Activated T-cell treated with anti-CD3 and anti-CD28 coated beads for 24 hours (primary cell): ENCODE measurements at regions not wholly inside any gene's neighbourhood (a gene's known extent, or its start where the extent isn't known, plus 50 kb on each side); places are given as distances from the start of the nearest gene placed in this dataset.
A peak's percentile ranks its signal among the peaks of the same experiment; 100 is the strongest.
"Not testable (repeated sequence)": the region's sequence is repeated elsewhere in the genome, so short reads cannot be mapped to it uniquely, and the experiment has no call there.

ENCODE experiments used
- DNase-seq: peaks from one replicate; pipeline ENCODE4 v3.0.0-alpha.2; 2020; ENCODE audit warnings: low read depth

DNA sequence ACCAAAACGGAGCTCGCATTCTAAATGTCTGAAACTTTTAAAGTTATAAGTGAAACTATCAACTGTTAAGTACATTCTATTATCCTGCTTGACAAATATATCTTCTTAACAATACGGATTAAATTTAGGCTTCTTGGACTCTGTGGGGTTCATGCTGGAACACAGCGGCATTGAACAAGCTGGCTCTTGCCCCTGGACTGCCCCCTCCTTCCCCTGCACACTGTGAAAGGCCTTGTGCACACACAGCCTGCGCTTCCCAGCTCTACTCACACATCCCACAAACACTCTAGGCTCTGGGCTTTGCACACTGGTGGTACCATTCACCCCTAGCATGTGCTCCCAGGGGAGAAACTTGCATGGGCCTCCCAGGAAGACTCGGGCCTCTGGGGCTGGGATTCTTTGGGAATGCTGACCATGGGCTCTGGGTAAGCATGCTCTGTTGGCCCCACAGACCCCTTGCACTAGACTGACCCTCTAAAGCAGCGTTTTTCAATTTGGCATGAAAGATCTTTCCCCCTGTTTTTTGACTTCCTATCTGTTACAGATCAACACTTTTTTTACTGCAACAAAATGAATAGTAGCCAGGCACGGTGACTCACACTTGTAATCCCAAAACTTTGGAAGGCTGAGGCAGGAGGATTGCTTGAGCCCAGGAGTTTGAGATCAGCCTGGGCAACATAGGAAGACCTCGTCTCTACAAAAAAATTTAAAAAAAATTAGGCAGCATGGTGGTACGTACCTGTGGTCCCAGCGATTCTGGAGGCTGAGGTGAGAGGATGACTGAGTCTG, 96.2 kb upstream of the CPM start:
- DNase-seq: no peak

GRCh38 chr12:69030321-69030720, 97.3 kb upstream of the CPM start:
- DNase-seq: no peak

- no peak for DNase-seq
These were observed 103.6 kb upstream of the CPM start for GRCh38 chr12:69036533-69036932.

- no peak for DNase-seq
These were observed 104.0 kb upstream of the CPM start for GRCh38 chr12:69036999-69037398.

DNA sequence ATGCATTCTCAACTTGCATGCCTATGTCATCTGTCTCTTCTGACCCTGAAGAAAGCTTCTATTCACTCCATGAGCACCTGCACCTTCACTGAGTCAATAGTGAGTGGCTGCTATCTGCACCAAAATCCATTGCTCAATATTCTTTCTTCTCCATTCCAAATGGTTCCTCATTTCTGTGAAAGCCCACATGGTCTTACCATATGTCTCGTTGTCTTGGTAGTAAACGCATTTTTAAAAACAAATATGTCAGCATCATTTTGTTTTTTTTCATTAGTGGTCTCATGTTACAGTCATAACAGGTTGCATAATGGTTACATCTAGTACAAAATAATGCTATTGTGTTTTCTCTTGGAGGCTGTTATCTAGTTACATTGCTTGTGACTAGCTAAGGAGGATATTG, 106.9 kb upstream of the CPM start:
- no peak for DNase-seq

DNA sequence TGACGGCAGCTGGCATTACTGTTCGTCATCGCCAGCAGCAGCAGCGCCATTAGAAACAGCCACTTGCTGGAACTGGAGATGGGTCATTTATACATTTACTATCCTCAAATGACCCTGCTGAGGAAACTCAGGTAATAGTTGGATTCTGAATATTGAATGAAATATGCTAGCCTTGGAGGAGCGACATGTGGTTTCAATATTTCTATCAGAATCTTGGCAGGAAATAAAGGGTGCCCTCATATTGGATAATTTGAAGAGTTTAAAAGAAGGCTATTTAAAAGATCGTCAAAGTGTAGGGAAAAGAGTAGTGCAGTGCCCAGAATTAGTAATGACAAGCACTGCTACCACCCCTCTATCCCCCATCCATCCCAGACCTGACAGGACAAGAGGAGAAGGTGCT, 109.6 kb upstream of the CPM start:
- no peak for DNase-seq

- no peak for DNase-seq
These were observed 110.0 kb upstream of the CPM start for GRCh38 chr12:69042970-69043369.

- DNase-seq: no peak
These were observed 111.9 kb upstream of the CPM start for GRCh38 chr12:69044887-69045286.

GRCh38 chr12:69045430-69045829, 112.5 kb upstream of the CPM start:
- DNase-seq: no peak

GRCh38 chr12:69046363-69046762, 113.4 kb upstream of the CPM start:
- DNase-seq: no peak

GRCh38 chr12:69046920-69047319, 113.9 kb upstream of the CPM start:
- no peak for DNase-seq

DNA sequence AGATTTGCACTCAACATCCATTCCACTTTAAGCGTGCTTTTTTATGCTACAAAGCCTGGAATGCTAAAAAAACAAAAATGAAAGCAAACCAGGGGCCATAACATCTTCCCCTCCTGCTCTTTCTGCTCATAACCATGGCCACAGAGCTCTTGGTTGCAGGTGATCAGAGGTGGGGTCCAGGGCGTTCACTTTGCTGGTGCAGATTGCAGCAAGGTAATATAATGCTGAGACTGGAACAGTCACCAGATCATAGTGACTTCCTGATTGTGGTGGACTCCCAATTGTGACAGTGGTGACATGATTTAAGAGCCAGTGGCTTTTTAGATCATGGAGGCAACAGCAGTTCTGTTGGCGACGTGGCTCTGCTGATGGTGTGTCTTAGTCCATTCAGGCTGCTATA, 115.0 kb upstream of the CPM start:
- DNase-seq: no peak

- DNase-seq: not testable (repeated sequence)
These were observed 116.9 kb upstream of the CPM start for GRCh38 chr12:69049855-69050254.

GRCh38 chr12:69052613-69053408, 119.8 kb upstream of the CPM start:
- DNase-seq: peak; percentile 47

DNA sequence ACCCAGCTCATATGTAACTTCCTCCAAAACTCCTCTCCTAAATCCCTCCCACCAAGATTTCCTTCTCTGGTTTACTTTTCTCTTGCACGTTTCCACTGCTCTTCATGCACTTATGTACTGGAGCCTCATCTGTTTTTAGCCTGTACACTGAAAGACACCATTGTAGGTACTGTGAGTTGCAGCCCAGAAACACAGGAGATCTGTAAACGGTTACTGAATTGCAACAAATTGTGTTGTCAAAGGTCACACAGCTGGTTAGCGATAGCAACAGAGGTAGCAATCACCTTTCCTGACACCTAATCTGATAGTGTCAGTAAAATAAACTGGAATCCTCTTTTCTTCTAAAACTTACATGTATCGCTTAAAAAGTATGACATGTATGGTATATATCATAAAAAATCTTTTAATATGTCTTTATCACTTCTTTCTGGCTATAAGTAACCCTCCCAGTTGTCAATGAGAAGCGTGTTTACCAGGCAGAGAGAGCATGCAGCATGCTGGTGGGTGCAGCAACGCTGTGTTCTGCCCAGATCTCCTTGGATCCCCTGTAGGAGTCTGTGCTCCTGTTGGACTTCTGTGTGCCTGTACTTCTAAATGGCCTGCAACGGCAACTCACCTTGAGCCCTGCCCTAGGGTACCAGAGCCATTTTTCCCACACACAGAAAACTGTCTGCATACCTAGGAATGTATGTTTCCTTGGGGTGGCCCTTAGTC, 121.5 kb upstream of the CPM start:
- no peak for DNase-seq

- DNase-seq: no peak
These were observed 122.3 kb upstream of the CPM start for GRCh38 chr12:69055280-69055679.

DNA sequence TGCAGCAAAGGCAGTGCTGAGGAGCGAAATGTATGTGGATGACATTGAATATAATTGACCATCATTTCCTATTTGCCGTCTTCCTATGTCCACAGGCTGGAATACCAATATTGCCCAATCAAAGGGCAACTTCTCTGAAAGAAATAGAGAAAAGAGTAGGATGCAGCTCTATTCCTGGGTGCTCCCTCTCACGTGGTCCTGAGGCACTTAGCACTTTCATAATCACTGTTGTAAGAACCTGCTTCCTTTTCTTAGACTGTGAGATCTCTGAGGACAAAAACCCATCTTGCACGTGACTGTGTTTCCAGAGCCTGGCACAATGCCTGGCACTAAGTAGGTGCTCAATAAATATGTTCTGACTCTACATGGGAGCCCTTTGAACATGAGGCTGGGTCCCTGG, 122.7 kb upstream of the CPM start:
- no peak for DNase-seq

DNA sequence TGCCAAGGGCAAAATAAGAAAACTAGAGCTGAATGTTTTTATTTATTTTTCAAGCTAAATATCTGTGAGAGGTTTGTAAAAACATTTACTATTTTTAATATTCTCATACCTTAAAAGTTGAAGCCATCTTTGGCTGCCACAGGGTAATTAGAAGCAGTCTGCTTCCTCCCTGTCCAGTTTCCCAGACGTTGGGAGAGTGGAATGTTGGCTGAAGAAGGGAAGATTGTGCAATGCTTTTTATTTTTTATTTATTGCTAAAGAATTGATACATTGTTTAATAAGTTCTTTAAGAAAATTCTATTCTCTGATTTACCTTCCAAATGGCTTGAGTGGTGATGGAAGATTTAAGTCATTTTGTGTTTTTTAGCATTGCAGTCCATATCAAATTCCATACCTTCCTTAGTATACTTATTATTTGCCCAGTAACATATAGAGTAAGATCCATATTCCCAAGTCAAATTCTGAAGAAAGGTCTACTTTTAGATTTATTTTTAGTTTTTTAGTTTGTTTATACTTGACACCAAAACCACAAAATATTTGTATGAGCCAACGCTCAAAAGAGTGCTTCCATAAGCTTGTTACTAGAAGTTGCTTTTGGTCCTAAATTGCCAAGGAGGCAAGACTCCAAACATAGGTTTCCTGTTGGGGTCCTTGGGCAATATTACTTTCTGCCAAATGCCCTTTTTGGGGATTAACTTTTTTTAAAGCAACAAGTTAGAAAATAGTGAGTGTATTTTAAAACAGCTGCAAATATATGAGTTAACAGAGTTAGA, 124.0 kb upstream of the CPM start:
- DNase-seq: no peak

GRCh38 chr12:69057742-69058141, 124.8 kb upstream of the CPM start:
- DNase-seq: no peak

DNA sequence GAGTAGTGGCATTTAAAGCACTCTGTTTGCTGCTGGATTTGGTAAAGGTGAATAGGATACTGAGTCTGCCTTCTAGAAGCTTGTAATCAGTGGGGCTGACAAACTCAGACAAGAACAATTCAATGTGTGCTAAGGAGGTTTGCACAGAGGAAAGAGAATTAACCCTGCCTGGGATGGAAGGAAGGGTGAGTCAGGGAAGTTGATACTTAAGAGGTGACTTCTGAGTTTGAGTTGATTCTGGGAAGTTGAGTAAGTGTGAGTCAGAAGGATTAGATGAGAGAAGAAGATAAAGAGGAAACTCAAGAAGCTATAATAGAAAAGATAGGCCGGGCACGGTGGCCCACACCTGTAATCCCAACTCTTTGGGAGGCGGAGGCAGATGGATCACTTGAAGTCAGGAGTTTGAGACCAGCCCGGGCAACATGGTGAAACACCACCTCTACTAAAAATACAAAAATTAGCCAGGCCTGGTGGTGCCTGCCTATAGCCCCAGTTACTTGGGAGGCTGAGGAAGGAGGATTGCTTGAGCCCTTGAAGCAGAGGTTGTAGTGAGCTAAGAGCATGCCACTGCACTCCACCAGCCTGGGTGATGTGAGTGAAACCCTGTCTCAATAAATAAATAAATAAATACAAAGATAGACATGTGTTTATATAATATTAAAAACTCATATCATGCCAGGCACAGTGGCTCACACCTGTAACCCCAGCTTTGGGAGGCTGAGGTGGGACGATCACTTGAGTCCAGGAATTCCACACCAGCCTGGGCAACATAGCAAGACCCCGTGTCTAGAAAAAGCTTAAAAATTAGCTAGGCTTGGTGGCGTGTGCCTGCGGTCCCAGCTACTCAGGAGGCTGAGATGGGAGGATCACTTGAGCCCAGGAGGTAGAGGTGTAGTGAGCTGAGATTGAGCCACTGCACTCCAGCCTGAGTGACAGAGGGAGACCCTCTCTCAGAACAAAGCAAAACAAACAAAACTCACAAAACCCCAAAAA, 126.8 kb upstream of the CPM start:
- DNase-seq: no peak

DNA sequence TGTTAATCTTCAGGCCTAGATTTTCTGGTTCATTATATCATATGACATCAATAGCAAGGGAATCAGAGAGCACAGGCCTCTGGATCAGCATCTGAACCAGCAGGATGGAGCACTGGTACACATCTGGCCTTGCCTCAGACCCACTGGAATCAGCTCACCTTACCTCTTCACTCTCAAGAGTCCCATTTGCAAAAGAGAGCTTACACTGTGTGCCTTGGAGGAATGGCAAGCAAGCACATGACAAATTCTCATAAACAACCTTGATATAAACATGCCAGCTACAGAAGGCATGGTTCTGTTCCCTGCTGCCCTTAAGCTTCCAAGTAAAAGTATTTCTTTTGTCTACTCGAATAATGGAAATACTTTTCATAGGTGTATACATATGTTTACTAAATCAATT, 128.6 kb upstream of the CPM start:
- no peak for DNase-seq
